ENCODE measurements at regions not wholly inside any gene's neighbourhood (a gene's known extent, or its start where the extent isn't known, plus 50 kb on each side); places are given as distances from the start of the nearest gene placed in this dataset.

GRCh38 chr4:52358366-52358765 is 300.7 kb downstream of the USP46 start:
- TF ChIP-seq EZH2 (IDR thresholded peaks at IDR 0.05; ENCODE audit: insufficient read depth, low read length) (no peak), CTCF (IDR thresholded peaks at IDR 0.05; ENCODE audit: insufficient read depth, low read depth, low read length) (no peak)
